Neural cell (in vitro differentiated cells): ENCODE measurements at regions not wholly inside any gene's neighbourhood (a gene's known extent, or its start where the extent isn't known, plus 50 kb on each side); places are given as distances from the start of the nearest gene placed in this dataset.
"Not testable (repeated sequence)": the region's sequence is repeated elsewhere in the genome, so short reads cannot be mapped to it uniquely, and the experiment has no call there.

Source experiments
- H2AFZ ChIP-seq: fragments of 200-600, 300-800 bp; sonication (generic), shearing (Covaris generic); 2 replicates; pipeline ENCODE4 v1.6.0; 2014; ENCODE audit warnings: low read depth, mild to moderate bottlenecking, antibody characterized with exemption, low read length, moderate library complexity
- H3F3A ChIP-seq: fragments of 200-600 bp; shearing (Covaris generic); 2 replicates; pipeline ENCODE4 v1.6.1; 2016; ENCODE audit warnings: mild to moderate bottlenecking, moderate library complexity, mixed read lengths, antibody characterized with exemption, low read length; ENCODE audit not compliant: insufficient read depth, poor library complexity, severe bottlenecking
- H3K27ac ChIP-seq: fragments of 200-600, 300-800 bp; sonication (generic), shearing (Covaris generic); 2 replicates; pipeline ENCODE4 v1.5.1; 2014; ENCODE audit warnings: mild to moderate bottlenecking, low read length, moderate library complexity
- H3K27me3 ChIP-seq: fragments of 300-800, 200-600 bp; sonication (generic), shearing (Covaris generic); 2 replicates; pipeline ENCODE4 v1.6.0; 2014; ENCODE audit warnings: mild to moderate bottlenecking, low read depth, low read length, moderate library complexity; ENCODE audit not compliant: insufficient read depth
- H3K36me3 ChIP-seq: fragments of 300-800, 200-600 bp; sonication (generic), shearing (Covaris generic); 2 replicates; pipeline ENCODE4 v1.5.1; 2014; ENCODE audit warnings: mild to moderate bottlenecking, antibody characterized with exemption, low read length, moderate library complexity; ENCODE audit not compliant: insufficient read depth
- H3K4me2 ChIP-seq: fragments of 300-800, 200-600 bp; sonication (generic), shearing (Covaris generic); 2 replicates; pipeline ENCODE4 v1.6.0; 2014; ENCODE audit warnings: mild to moderate bottlenecking, low read length
- H3K4me3 ChIP-seq: fragments of 300-800, 200-600 bp; sonication (generic), shearing (Covaris generic); 2 replicates; pipeline ENCODE4 v1.5.1; 2014; ENCODE audit warnings: mild to moderate bottlenecking, low read length, moderate library complexity
- H3K79me2 ChIP-seq: fragments of 200-600 bp; shearing (Covaris generic); replicated peaks from 2 replicates; pipeline ENCODE4 v1.6.0; 2014; ENCODE audit warnings: mild to moderate bottlenecking, low read length, moderate library complexity; ENCODE audit not compliant: insufficient read depth
- H3K9ac ChIP-seq: fragments of 300-800, 200-600 bp; sonication (generic), shearing (Covaris generic); 2 replicates; pipeline ENCODE4 v1.6.1; 2016; ENCODE audit warnings: mild to moderate bottlenecking, low read length, mixed read lengths
- H3K9me2 ChIP-seq: fragments of 200-600 bp; shearing (Covaris generic); 2 replicates; pipeline ENCODE4 v1.6.1; 2016; ENCODE audit warnings: mild to moderate bottlenecking, low read length, mixed read lengths; ENCODE audit not compliant: insufficient read depth
- H3K9me3 ChIP-seq: fragments of 200-600, 300-800 bp; sonication (generic), shearing (Covaris generic); 2 replicates; pipeline ENCODE4 v1.6.1; 2016; ENCODE audit warnings: mild to moderate bottlenecking, mixed run types, low read length, moderate library complexity, mixed read lengths
- H4K20me1 ChIP-seq: fragments of 200-600 bp; shearing (Covaris generic); 2 replicates; pipeline ENCODE4 v1.6.1; 2016; ENCODE audit warnings: mild to moderate bottlenecking, mixed run types; ENCODE audit not compliant: insufficient read depth
- EP300 ChIP-seq: fragments of 450-650 bp; conservative IDR thresholded peaks from 2 replicates; pipeline ENCODE4 v1.6.1; 2014; ENCODE audit warnings: antibody characterized with exemption, mild to moderate bottlenecking, moderate library complexity; ENCODE audit not compliant: poor library complexity, severe bottlenecking
- EZH2 ChIP-seq: fragments of 200-600, 300-800 bp; shearing (Covaris generic), sonication (generic); IDR thresholded peaks from 2 replicates; pipeline ENCODE4 v1.6.1; 2014; ENCODE audit warnings: antibody characterized with exemption, low read length, borderline replicate concordance, mild to moderate bottlenecking; ENCODE audit not compliant: insufficient read depth, poor library complexity, severe bottlenecking
- MXI1 ChIP-seq: fragments of 450-650 bp; conservative IDR thresholded peaks from 2 replicates; pipeline ENCODE4 v1.6.1; 2014; ENCODE audit warnings: antibody characterized with exemption, mild to moderate bottlenecking; ENCODE audit not compliant: poor library complexity, severe bottlenecking
- POLR2AphosphoS5 ChIP-seq: IDR thresholded peaks from 2 replicates; pipeline ENCODE4 v1.6.1; 2012
- RAD21 ChIP-seq: fragments of 450-650 bp; conservative IDR thresholded peaks from 2 replicates; pipeline ENCODE4 v1.6.1; 2014; ENCODE audit warnings: antibody characterized with exemption, mild to moderate bottlenecking, moderate library complexity
- SMC3 ChIP-seq: fragments of 450-650 bp; conservative IDR thresholded peaks from 2 replicates; pipeline ENCODE4 v1.6.1; 2014; ENCODE audit warnings: antibody characterized with exemption, mild to moderate bottlenecking, moderate library complexity; ENCODE audit not compliant: poor library complexity
- TAF1 ChIP-seq: IDR thresholded peaks from 2 replicates; pipeline ENCODE4 v1.6.1; 2012; ENCODE audit warnings: low read depth
- TF ChIP-seq, protein P1 (sequence below): fragments of 450-650 bp; IDR thresholded peaks from 2 replicates; pipeline ENCODE4 v1.5.1; 2014; ENCODE audit warnings: antibody characterized with exemption, mild to moderate bottlenecking, moderate library complexity; ENCODE audit not compliant: poor library complexity, severe bottlenecking
- TF ChIP-seq, protein P2 (sequence below): IDR thresholded peaks from 2 replicates; pipeline ENCODE4 v1.6.1; 2012; ENCODE audit warnings: borderline replicate concordance

DNA sequence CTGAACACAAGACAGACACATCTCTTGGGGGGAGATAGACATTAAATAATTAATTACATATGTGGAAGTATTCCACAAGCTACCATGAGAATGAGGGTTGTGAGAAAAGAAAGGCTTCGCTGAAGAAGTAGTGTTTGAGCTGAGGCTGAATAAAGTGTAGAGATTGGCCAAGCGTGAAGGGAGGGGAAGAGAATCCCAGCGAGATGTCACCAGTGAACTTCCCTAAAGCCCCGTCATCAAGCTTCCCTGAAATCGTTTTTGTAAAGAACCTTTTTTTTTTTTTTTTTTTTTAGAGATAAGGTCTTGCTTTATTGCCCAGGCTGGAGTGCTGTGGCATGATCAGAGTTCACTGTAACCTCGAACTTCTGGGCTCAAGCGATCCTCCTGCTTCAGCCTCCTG is 235.2 kb downstream of the KCNRG start:
- Histone ChIP-seq H2AFZ (no peak overlapping the region), H3K9me2 (no peaks in the 10 kb centered on the region), H4K20me1 (no peaks in the 10 kb centered on the region), H3K79me2 (no peaks in the 10 kb centered on the region), H3K9me3 (no peaks in the 10 kb centered on the region), H3K36me3 (no peaks in the 10 kb centered on the region), H3K27me3 (no peaks in the 10 kb centered on the region), H3K27ac (no peak overlapping the region), H3K4me3 (no peak overlapping the region), H3K4me2 (no peak overlapping the region), H3K9ac (no peak overlapping the region), H3F3A (no peaks in the 10 kb centered on the region)
- TF ChIP-seq, protein P1, sequence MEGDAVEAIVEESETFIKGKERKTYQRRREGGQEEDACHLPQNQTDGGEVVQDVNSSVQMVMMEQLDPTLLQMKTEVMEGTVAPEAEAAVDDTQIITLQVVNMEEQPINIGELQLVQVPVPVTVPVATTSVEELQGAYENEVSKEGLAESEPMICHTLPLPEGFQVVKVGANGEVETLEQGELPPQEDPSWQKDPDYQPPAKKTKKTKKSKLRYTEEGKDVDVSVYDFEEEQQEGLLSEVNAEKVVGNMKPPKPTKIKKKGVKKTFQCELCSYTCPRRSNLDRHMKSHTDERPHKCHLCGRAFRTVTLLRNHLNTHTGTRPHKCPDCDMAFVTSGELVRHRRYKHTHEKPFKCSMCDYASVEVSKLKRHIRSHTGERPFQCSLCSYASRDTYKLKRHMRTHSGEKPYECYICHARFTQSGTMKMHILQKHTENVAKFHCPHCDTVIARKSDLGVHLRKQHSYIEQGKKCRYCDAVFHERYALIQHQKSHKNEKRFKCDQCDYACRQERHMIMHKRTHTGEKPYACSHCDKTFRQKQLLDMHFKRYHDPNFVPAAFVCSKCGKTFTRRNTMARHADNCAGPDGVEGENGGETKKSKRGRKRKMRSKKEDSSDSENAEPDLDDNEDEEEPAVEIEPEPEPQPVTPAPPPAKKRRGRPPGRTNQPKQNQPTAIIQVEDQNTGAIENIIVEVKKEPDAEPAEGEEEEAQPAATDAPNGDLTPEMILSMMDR: no peak
- TF ChIP-seq POLR2AphosphoS5: no peak

DNA sequence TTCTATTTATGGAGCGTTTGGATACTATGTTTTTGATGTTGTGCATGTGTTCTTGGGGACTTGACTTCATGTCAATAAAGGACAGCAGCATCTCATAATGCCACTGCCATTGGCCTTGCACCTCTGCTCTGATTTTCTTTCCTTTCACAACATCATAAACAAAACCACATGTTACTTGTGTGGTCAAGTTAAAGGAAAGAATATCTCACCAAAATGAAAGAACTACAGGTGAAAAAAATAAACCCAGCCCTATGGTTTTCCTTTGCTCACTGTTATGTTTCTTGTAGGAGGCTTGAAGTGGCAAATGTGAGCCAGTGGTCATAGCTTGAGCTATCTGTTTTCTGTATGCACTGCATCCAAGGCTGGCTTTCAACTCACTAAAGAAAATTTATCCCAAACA is 240.4 kb downstream of the KCNRG start:
- Histone ChIP-seq H3F3A (no peaks in the 10 kb centered on the region), H2AFZ (no peak overlapping the region), H3K27me3 (no peaks in the 10 kb centered on the region), H4K20me1 (no peaks in the 10 kb centered on the region), H3K9ac (no peak overlapping the region), H3K4me2 (no peak overlapping the region), H3K79me2 (no peaks in the 10 kb centered on the region), H3K9me2 (no peaks in the 10 kb centered on the region), H3K36me3 (no peaks in the 10 kb centered on the region), H3K4me3 (no peak overlapping the region), H3K27ac (no peak overlapping the region), H3K9me3 (no peaks in the 10 kb centered on the region)
- TF ChIP-seq EZH2: no peak
- TF ChIP-seq, protein P1: no peak
- TF ChIP-seq, protein P2, sequence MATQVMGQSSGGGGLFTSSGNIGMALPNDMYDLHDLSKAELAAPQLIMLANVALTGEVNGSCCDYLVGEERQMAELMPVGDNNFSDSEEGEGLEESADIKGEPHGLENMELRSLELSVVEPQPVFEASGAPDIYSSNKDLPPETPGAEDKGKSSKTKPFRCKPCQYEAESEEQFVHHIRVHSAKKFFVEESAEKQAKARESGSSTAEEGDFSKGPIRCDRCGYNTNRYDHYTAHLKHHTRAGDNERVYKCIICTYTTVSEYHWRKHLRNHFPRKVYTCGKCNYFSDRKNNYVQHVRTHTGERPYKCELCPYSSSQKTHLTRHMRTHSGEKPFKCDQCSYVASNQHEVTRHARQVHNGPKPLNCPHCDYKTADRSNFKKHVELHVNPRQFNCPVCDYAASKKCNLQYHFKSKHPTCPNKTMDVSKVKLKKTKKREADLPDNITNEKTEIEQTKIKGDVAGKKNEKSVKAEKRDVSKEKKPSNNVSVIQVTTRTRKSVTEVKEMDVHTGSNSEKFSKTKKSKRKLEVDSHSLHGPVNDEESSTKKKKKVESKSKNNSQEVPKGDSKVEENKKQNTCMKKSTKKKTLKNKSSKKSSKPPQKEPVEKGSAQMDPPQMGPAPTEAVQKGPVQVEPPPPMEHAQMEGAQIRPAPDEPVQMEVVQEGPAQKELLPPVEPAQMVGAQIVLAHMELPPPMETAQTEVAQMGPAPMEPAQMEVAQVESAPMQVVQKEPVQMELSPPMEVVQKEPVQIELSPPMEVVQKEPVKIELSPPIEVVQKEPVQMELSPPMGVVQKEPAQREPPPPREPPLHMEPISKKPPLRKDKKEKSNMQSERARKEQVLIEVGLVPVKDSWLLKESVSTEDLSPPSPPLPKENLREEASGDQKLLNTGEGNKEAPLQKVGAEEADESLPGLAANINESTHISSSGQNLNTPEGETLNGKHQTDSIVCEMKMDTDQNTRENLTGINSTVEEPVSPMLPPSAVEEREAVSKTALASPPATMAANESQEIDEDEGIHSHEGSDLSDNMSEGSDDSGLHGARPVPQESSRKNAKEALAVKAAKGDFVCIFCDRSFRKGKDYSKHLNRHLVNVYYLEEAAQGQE: no peak
- TF ChIP-seq TAF1: no peak
- no peak for TF ChIP-seq SMC3
- no peak for TF ChIP-seq MXI1
- TF ChIP-seq POLR2AphosphoS5: no peak
- TF ChIP-seq EP300: no peak
- no peak for TF ChIP-seq RAD21

DNA sequence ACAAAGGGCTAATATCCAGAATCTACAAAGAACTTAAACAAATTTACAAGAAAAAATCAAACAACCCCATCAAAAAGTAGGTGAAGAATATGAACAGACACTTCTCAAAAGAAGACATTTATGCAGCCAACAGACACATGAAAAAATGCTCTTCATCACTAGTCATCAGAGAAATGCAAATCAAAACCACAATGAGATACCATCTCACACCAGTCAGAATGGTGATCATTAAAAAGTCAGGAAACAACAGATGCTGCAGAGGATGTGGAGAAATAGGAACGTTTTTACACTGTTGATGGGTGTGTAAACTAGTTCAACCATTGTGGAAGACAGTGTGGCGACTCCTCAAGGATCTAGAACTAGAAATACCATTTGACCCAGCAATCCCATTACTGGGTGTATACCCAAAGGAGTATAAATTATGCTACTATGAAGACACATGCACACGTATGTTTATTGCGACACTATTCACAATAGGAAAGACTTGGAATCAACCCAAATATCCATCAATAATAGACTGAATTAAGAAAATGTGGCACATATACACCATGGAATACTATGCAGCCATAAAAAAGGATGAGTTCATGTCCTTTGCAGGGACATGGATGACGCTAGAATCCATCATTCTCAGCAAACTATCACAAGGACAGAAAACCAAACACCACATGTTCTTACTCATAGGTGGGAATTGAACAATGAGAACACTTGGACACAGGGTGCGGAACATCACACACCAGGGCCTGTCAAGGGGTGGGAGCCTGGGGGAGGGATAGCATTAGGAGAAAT is 241.5 kb downstream of the KCNRG start:
- not testable (repeated sequence) for H4K20me1 ChIP-seq, H3K27ac ChIP-seq, H3K9ac ChIP-seq, H3K79me2 ChIP-seq, H3K36me3 ChIP-seq, H3K4me3 ChIP-seq, H3K27me3 ChIP-seq, H3K4me2 ChIP-seq, H3K9me2 ChIP-seq, H3K9me3 ChIP-seq, H3F3A ChIP-seq, H2AFZ ChIP-seq
